ENCODE measurements at regions not wholly inside any gene's neighbourhood (a gene's known extent, or its start where the extent isn't known, plus 50 kb on each side); places are given as distances from the start of the nearest gene placed in this dataset.
A peak's percentile ranks its signal among the peaks of the same experiment; 100 is the strongest.
"Not testable (repeated sequence)": the region's sequence is repeated elsewhere in the genome, so short reads cannot be mapped to it uniquely, and the experiment has no call there.

- Histone ChIP-seq H3K27ac (no peak overlapping the region), H3K4me3 (no peak overlapping the region), H3K27me3 (peaks cover 0 to 8% (median 0%) of the 10 kb centered on the region in 7 donors), H3K9me3 (no peaks in the 10 kb centered on the region), H3K4me1 (no peaks in the 10 kb centered on the region), H3K36me3 (no peaks in the 10 kb centered on the region)
- ATAC-seq (no peak), DNase-seq (no peak)
- peak in 3 of 9 donors; percentile 9 to 12 (median 10) for TF ChIP-seq CTCF (IDR thresholded peaks at IDR 0.05)
- 35 to 56% methylated on average over 2 of the region's 2 CpGs for WGBS, 2 donors
- intact Hi-C loops (cut with DNase I): no loop called here
Measured at GRCh38 chrX:34332334-34332733, 200.2 kb upstream of the FAM47A start.

- Histone ChIP-seq H3K4me3 (no peak overlapping the region), H3K9me3 (no peaks in the 10 kb centered on the region), H3K27me3 (peaks cover 0 to 8% (median 0%) of the 10 kb centered on the region in 7 donors), H3K27ac (no peak overlapping the region), H3K36me3 (no peaks in the 10 kb centered on the region), H3K4me1 (no peaks in the 10 kb centered on the region)
- intact Hi-C loops (cut with DNase I): no loop called here
- WGBS, 2 donors: 37 to 46% methylated on average over 2 of the region's 2 CpGs
- ATAC-seq: no peak
- TF ChIP-seq CTCF (IDR thresholded peaks at IDR 0.05): no peak
- DNase-seq: no peak
Measured at GRCh38 chrX:34325460-34325859, 193.3 kb upstream of the FAM47A start.

GRCh38 chrX:34320424-34320823 is 188.3 kb upstream of the FAM47A start:
- H3K36me3 ChIP-seq; H3K27ac ChIP-seq; ATAC-seq; H3K4me3 ChIP-seq; H3K27me3 ChIP-seq; H3K4me1 ChIP-seq; intact Hi-C loops (cut with DNase I); DNase-seq; H3K9me3 ChIP-seq: not testable (repeated sequence)
- WGBS, 2 donors: 90 to 97% methylated on average over 16 of the region's 16 CpGs

- WGBS, 2 donors: 0 to 4% methylated on average over 1 of the region's 1 CpG
- peak in 8 of 9 donors; percentile 12 to 60 (median 50) for TF ChIP-seq CTCF (IDR thresholded peaks at IDR 0.05)
- intact Hi-C loops (cut with DNase I): loop anchor here in 3 of 10 donors (5.0 to 10.0 kb wide), 2 partner anchors 866 to 869 kb away; no protein-coding TSS in a partner anchor
- no peak for ATAC-seq
- no peaks in the 10 kb centered on the region for H3K9me3 ChIP-seq
- no peak overlapping the region for H3K27ac ChIP-seq
- no peaks in the 10 kb centered on the region for H3K36me3 ChIP-seq
- H3K27me3 ChIP-seq: peaks cover 0 to 6% (median 0%) of the 10 kb centered on the region in 7 donors
- peak in 1 of 2 donors; percentile 6 for DNase-seq
- no peak overlapping the region for H3K4me3 ChIP-seq
- no peaks in the 10 kb centered on the region for H3K4me1 ChIP-seq
Measured at GRCh38 chrX:34300871-34301270, 168.8 kb upstream of the FAM47A start.

- Histone ChIP-seq H3K9me3 (no peaks in the 10 kb centered on the region), H3K27ac (no peak overlapping the region), H3K4me3 (no peak overlapping the region), H3K4me1 (no peaks in the 10 kb centered on the region), H3K36me3 (no peaks in the 10 kb centered on the region), H3K27me3 (peaks cover 0 to 6% (median 0%) of the 10 kb centered on the region in 7 donors)
- intact Hi-C loops (cut with DNase I): loop anchor here in 4 of 10 donors (5.0 to 10.0 kb wide), 2 partner anchors 865 to 867 kb away; no protein-coding TSS in a partner anchor
- WGBS, 2 donors: 42 to 68% methylated on average over 2 of the region's 2 CpGs
- DNase-seq (no peak), ATAC-seq (no peak)
- no peak for TF ChIP-seq CTCF (IDR thresholded peaks at IDR 0.05)
Measured at GRCh38 chrX:34299451-34299967, 167.4 kb upstream of the FAM47A start.

Data from heart right ventricle (tissue), 16 donors.